SK-N-SH (cell line): ENCODE measurements at regions not wholly inside any gene's neighbourhood (a gene's known extent, or its start where the extent isn't known, plus 50 kb on each side); places are given as distances from the start of the nearest gene placed in this dataset.

Experiments
- CTCF ChIP-seq: fragments of 200-600 bp; sonication (generic); IDR thresholded peaks from 2 replicates; pipeline ENCODE4 v1.6.1; 2017; ENCODE audit warnings: antibody characterized with exemption, mild to moderate bottlenecking, moderate library complexity
- GATA2 ChIP-seq: sonication (generic); formaldehyde crosslinking; IDR thresholded peaks from 2 replicates; pipeline ENCODE4 v1.5.0; 2020; ENCODE audit warnings: mild to moderate bottlenecking, missing genetic modification reagents
- MAX ChIP-seq: IDR thresholded peaks from 2 replicates; pipeline ENCODE4 v1.4.0; 2012; ENCODE audit warnings: low read depth
- PBX3 ChIP-seq: IDR thresholded peaks from 2 replicates; pipeline ENCODE4; 2012
- POLR2AphosphoS5 ChIP-seq: IDR thresholded peaks from 2 replicates; pipeline ENCODE4 v1.6.1; 2012; ENCODE audit warnings: low read depth, low read length
- REST ChIP-seq: IDR thresholded peaks from 2 replicates; pipeline ENCODE4 v1.6.1; 2012; ENCODE audit warnings: mild to moderate bottlenecking, low read depth, low read length, moderate library complexity
- RXRA ChIP-seq: IDR thresholded peaks from 2 replicates; pipeline ENCODE4 v1.4.0; 2012; ENCODE audit warnings: low read depth, mild to moderate bottlenecking, borderline replicate concordance
- TEAD4 ChIP-seq: IDR thresholded peaks from 2 replicates; pipeline ENCODE4 v1.4.0; 2012; ENCODE audit warnings: mild to moderate bottlenecking, borderline replicate concordance; ENCODE audit not compliant: insufficient read depth

GRCh38 chr1:79692519-79692918, 686.0 kb upstream of the ADGRL4 start:
- TF ChIP-seq CTCF (no peak), PBX3 (no peak), MAX (no peak), TEAD4 (no peak), POLR2AphosphoS5 (no peak), GATA2 (CRISPR knock-in tag) (no peak), RXRA (no peak), REST (no peak)
